B cell (primary cell): ENCODE measurements at regions not wholly inside any gene's neighbourhood (a gene's known extent, or its start where the extent isn't known, plus 50 kb on each side); places are given as distances from the start of the nearest gene placed in this dataset.

Experiments used
- ATAC-seq: fragments of 200-7000 bp; cut with Tn5 transposase; one replicate; pipeline ENCODE4 v1.10.0; 2021; ENCODE audit warnings: low read depth, mild to moderate bottlenecking, moderate number of reproducible peaks, moderate library complexity
- CTCF ChIA-PET: fragments of 350-600 bp; sonication (Branson Sonifier 250); formaldehyde crosslinking; loops from one replicate; lab custom pipeline; 2021; ENCODE audit warnings: antibody characterized with exemption, inconsistent platforms; lab: Charles Lee
- POLR2A ChIA-PET: fragments of 350-600 bp; sonication (Branson Sonifier 250); formaldehyde crosslinking; loops from one replicate; lab custom pipeline; 2021; ENCODE audit warnings: antibody characterized with exemption; lab: Charles Lee
- DNase-seq: peaks from one replicate; pipeline ENCODE4 v3.0.0; 2013
- H2AFZ ChIP-seq: 2 replicates; pipeline ENCODE4 v1.6.1; 2012; ENCODE audit warnings: mild to moderate bottlenecking, low read depth, low read length; ENCODE audit not compliant: insufficient read depth, poor library complexity, severe bottlenecking
- H3K27ac ChIP-seq, 2 donors: 1 replicate in 1 of 2; 2 replicates in 1 of 2; pipeline ENCODE4 v1.5.1; 2012 to 2013; ENCODE audit warnings: low read length in 2 of 2, mild to moderate bottlenecking in 2 of 2, moderate library complexity in 1 of 2
- H3K27me3 ChIP-seq, 4 experiments: fragments of 200-600 bp in 1 of 4; sonication (generic) in 1 of 4; replicated peaks in 1 of 4; 1 replicate in 2 of 4; 2 replicates in 2 of 4; pipeline versions ENCODE4 v1.6.1 to v1.7.0; 2013 to 2016; ENCODE audit warnings: low read length in 3 of 4, mild to moderate bottlenecking in 2 of 4, mixed read lengths in 1 of 4, moderate library complexity in 1 of 4; ENCODE audit not compliant: insufficient read depth in 4 of 4, control insufficient read depth in 3 of 4; ENCODE audit errors: control extremely low read depth in 1 of 4
- H3K36me3 ChIP-seq, 2 experiments: replicated peaks in 1 of 2; 1 replicate in 1 of 2; 2 replicates in 1 of 2; pipeline versions ENCODE4 v1.6.1 to v1.7.1; 2013; ENCODE audit warnings: low read length in 1 of 2; ENCODE audit not compliant: insufficient read depth in 2 of 2, control insufficient read depth in 1 of 2; ENCODE audit errors: control extremely low read depth in 1 of 2, extremely low read depth in 1 of 2
- H3K4me1 ChIP-seq, 2 donors: fragments of 200-600 bp in 1 of 2; sonication (generic) in 1 of 2; 1 replicate in 1 of 2; 2 replicates in 1 of 2; pipeline versions ENCODE4 v1.5.1 to v1.6.1; 2013 to 2017; ENCODE audit warnings: low read length in 2 of 2; ENCODE audit not compliant: control insufficient read depth in 2 of 2, insufficient read depth in 2 of 2
- H3K4me2 ChIP-seq: replicated peaks from 2 replicates; pipeline ENCODE3; 2012; ENCODE audit warnings: mild to moderate bottlenecking, low read depth, low read length; ENCODE audit not compliant: poor library complexity, severe bottlenecking
- H3K4me3 ChIP-seq, 5 experiments: fragments of 200-600 bp in 1 of 5; sonication (generic) in 1 of 5; 1 replicate in 3 of 5; 2 replicates in 2 of 5; pipeline versions ENCODE4 v1.5.1 to v1.7.0; 2011 to 2016; ENCODE audit warnings: low read length in 4 of 5, mild to moderate bottlenecking in 4 of 5, low read depth in 2 of 5, control low read depth in 1 of 5, moderate library complexity in 1 of 5; ENCODE audit not compliant: insufficient read depth in 1 of 5; ENCODE audit errors: control extremely low read depth in 1 of 5, extremely low read depth in 1 of 5
- H3K79me2 ChIP-seq: fragments of 200-600 bp; sonication (generic); one replicate; pipeline ENCODE4 v1.6.0; 2016; ENCODE audit warnings: low read length; ENCODE audit not compliant: control insufficient read depth, insufficient read depth
- H3K9ac ChIP-seq: fragments of 200-600 bp; sonication (generic); 2 replicates; pipeline ENCODE4 v1.6.1; 2017; ENCODE audit warnings: mild to moderate bottlenecking, low read length, moderate library complexity
- H3K9me3 ChIP-seq, 3 donors: one replicate each; pipeline versions ENCODE4 v1.6.1 to v1.7.1; 2013; ENCODE audit warnings: low read length in 2 of 3; ENCODE audit not compliant: control insufficient read depth in 2 of 3, insufficient read depth in 1 of 3; ENCODE audit errors: control extremely low read depth in 1 of 3
- H4K20me1 ChIP-seq: 2 replicates; pipeline ENCODE4 v1.6.0; 2012; ENCODE audit warnings: mild to moderate bottlenecking, low read length; ENCODE audit not compliant: insufficient read depth, control insufficient read depth, poor library complexity, severe bottlenecking
- H3K27ac Mint-ChIP-seq: one replicate; pipeline ENCODE4 v1.8.0; 2021; ENCODE audit warnings: mixed read lengths
- H3K27me3 Mint-ChIP-seq: one replicate; pipeline ENCODE4 v1.8.0; 2021; ENCODE audit warnings: mixed read lengths
- H3K4me1 Mint-ChIP-seq: one replicate; pipeline ENCODE4 v1.8.0; 2021; ENCODE audit warnings: mixed read lengths
- H3K4me3 Mint-ChIP-seq: one replicate; pipeline ENCODE4 v1.8.0; 2021; ENCODE audit warnings: mixed read lengths
- H3K9me3 Mint-ChIP-seq: one replicate; pipeline ENCODE4 v1.8.0; 2022; ENCODE audit warnings: mixed read lengths; ENCODE audit not compliant: insufficient read depth
- CTCF ChIP-seq: fragments of 200-600 bp; IDR thresholded peaks from one replicate; pipeline ENCODE4 v1.8.0; 2022; ENCODE audit warnings: antibody characterized with exemption, mild to moderate bottlenecking
- EZH2 ChIP-seq: IDR thresholded peaks from 2 replicates; pipeline ENCODE4 v1.6.1; 2012; ENCODE audit warnings: borderline replicate concordance, low read depth, mild to moderate bottlenecking, moderate library complexity, low read length; ENCODE audit not compliant: insufficient read depth, poor library complexity, severe bottlenecking
- WGBS: methylation state at CpG from one replicate; pipeline ENCODE4 v1.1.5; 2013; ENCODE audit warnings: missing lambda C conversion rate; ENCODE audit not compliant: insufficient coverage; 5-methylcytosine and 5-hydroxymethylcytosine counted together
- intact Hi-C: fragments of 100-400 bp; cut with micrococcal nuclease; formaldehyde crosslinking; loops from one replicate; pipeline ENCODE4 v1.10.0; 2022

- Histone ChIP-seq H3K9me3 (peaks cover 0 to 3% (median 0%) of the 10 kb centered on the region in 3 donors), H2AFZ (no peak overlapping the region), H4K20me1 (no peaks in the 10 kb centered on the region), H3K9ac (no peak overlapping the region), H3K27ac (no peak overlapping the region), H3K4me3 (no peak overlapping the region), H3K4me1 (no peaks in the 10 kb centered on the region), H3K79me2 (no peaks in the 10 kb centered on the region), H3K4me2 (no peak overlapping the region), H3K27me3 (no peaks in the 10 kb centered on the region), H3K36me3 (no peaks in the 10 kb centered on the region)
- ChIA-PET POLR2A (no interaction called here), CTCF (no interaction called here)
- Mint-ChIP-seq H3K9me3 (no peaks in the 10 kb centered on the region), H3K27me3 (no peaks in the 10 kb centered on the region), H3K4me1 (no peaks in the 10 kb centered on the region), H3K27ac (no peak overlapping the region), H3K4me3 (no peak overlapping the region)
- DNase-seq: no peak
- TF ChIP-seq CTCF (no peak), EZH2 (no peak)
- ATAC-seq: no peak
- intact Hi-C loops: no loop called here
- WGBS: 86% methylated on average over 5 of the region's 5 CpGs
Measured at GRCh38 chr15:93212578-93212977, 123.6 kb upstream of the RGMA start.

GRCh38 chr15:93210995-93211394, 122.0 kb upstream of the RGMA start:
- DNase-seq (no peak), ATAC-seq (no peak)
- Mint-ChIP-seq H3K4me3 (no peak overlapping the region), H3K4me1 (no peaks in the 10 kb centered on the region), H3K9me3 (no peaks in the 10 kb centered on the region), H3K27me3 (no peaks in the 10 kb centered on the region), H3K27ac (no peak overlapping the region)
- H3K4me2 ChIP-seq: no peak overlapping the region
- H3K36me3 ChIP-seq: no peaks in the 10 kb centered on the region
- no peak overlapping the region for H3K4me3 ChIP-seq
- no peak overlapping the region for H2AFZ ChIP-seq
- H3K27me3 ChIP-seq: no peaks in the 10 kb centered on the region
- TF ChIP-seq CTCF (no peak), EZH2 (no peak)
- H4K20me1 ChIP-seq: no peaks in the 10 kb centered on the region
- ChIA-PET POLR2A (no interaction called here), CTCF (no interaction called here)
- H3K27ac ChIP-seq: no peak overlapping the region
- 93% methylated on average over 5 of the region's 5 CpGs for WGBS
- H3K4me1 ChIP-seq: no peaks in the 10 kb centered on the region
- no peaks in the 10 kb centered on the region for H3K79me2 ChIP-seq
- H3K9ac ChIP-seq: no peak overlapping the region
- H3K9me3 ChIP-seq: peaks cover 0 to 3% (median 0%) of the 10 kb centered on the region in 3 donors
- intact Hi-C loops: no loop called here
